Activated CD4-positive, alpha-beta T cell treated with anti-CD3 and anti-CD28 coated beads for 24 hours (primary cell): ENCODE measurements at regions not wholly inside any gene's neighbourhood (a gene's known extent, or its start where the extent isn't known, plus 50 kb on each side); places are given as distances from the start of the nearest gene placed in this dataset.

ENCODE experiments used
- DNase-seq, 2 donors: peaks; one replicate each; pipeline ENCODE4 v3.0.0-alpha.2; 2020; ENCODE audit warnings: low read depth in 2 of 2

GRCh38 chr2:12315224-12315623 lies 401.5 kb upstream of the TRIB2 start:
- DNase-seq: no peak

GRCh38 chr2:12316476-12316875 lies 400.3 kb upstream of the TRIB2 start:
- no peak for DNase-seq

GRCh38 chr2:12317286-12317685 lies 399.4 kb upstream of the TRIB2 start:
- no peak for DNase-seq

GRCh38 chr2:12317814-12318426 lies 398.8 kb upstream of the TRIB2 start:
- no peak for DNase-seq

DNA sequence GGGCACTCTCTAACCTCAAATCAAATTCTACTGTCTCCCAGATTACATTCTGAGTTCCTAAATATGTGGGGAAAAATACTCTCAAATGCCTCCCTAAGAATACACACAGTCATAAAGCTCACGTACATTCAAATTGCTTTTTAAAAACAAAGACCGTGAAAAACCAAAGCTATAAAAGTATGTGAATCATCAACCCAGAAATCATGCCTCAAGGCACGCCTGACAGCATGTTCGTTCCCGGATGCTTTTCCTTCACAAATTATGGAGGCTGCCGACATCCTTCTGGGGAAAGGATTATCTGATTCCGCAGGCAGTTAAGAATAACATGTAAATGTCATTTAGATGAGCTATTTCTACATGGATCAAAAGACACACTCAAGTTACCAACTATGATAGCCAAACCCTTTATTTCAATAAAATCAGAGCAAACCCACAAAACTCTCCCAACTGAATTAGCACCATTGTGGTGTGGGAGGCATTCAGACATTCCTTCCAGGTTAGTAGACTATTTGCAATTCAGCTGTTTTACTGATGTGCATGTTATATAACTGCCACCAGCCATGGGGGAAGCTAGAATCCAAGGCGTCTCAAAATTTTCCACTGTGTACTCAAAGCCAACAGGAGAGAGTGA lies 398.2 kb upstream of the TRIB2 start:
- no peak for DNase-seq

DNA sequence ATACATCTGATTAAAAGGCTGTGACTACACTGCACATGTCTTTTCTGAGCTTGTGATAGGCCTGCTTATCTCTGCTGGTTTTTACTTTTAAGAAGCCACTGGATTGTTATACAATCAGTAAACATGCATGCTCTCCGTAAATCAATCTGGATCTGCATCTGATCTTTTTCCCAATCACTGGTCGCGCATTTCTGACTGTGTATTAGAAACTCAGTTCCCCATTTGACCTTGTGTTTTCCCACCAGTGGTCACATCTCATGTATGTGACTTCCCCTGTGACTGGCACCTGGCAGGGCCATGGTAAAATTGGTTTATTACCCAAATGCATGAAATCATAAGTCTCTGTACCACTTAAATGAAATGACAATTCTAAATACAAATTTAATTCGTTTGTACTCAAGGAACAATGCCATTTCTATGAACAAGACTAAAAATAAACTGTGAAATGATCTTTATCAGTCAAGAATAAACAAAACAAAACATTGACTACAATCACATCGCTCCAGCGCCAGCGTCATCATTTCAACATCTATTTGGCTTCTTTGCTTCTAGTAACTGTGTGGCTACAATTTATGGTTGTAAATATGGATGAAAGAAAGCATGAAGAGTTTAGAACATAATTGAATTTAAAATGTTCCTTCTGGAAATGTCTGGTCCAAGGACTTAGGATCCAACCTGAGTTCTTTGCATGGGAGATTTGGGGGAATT lies 396.6 kb upstream of the TRIB2 start:
- no peak for DNase-seq

DNA sequence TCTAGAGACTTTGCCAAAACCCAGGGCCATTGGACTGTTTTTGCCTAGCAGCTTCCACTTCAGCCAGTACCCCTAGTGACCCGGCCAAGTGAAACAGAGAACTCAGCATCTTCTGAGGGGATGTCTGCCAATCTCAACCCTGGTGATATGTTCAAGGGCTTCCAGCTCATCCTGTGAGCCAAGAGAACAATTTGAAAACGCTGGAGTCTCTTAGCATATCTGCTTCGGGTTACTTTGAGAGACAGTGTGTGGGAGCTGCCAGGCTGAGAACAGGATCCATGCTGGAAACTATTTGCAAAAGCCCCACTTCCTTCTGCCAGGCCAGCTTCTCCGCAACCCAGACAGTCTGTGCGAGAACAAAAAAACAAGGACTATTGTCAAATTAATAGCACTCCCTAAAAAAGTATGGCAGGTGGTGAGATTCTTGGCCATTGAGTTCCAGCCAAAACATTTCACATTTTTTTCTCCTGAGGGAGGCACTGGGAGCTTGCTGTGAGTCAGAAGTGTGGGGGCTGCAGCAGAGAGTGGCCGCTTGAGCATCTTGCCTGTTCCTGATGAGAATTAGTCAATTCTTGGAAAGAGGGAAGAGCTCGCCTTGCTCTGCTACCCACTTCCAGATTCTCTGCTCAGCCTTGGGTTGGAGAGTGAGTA lies 395.6 kb upstream of the TRIB2 start:
- DNase-seq: no peak

- no peak for DNase-seq
Observed at GRCh38 chr2:12321886-12322285, 394.9 kb upstream of the TRIB2 start.

DNA sequence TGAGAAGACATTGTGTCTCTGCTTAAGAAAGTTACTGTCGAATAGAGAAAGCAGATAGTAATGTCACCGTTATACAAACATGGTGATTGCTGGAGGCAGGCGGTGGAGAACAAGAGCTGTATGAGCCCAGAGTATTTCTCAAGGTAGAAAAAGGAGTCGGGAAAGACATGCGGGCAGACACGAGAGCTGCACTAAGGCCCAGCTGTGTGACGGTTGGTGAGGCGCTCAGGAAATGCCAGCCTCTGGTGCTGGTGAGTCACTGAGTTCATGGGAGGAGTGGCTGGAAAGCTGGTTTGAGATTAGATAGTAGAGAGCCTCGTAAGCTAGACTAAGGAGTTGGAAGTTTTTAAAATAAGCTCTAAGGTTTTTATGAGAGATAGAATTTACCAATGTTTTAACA lies 390.9 kb upstream of the TRIB2 start:
- DNase-seq: no peak

DNA sequence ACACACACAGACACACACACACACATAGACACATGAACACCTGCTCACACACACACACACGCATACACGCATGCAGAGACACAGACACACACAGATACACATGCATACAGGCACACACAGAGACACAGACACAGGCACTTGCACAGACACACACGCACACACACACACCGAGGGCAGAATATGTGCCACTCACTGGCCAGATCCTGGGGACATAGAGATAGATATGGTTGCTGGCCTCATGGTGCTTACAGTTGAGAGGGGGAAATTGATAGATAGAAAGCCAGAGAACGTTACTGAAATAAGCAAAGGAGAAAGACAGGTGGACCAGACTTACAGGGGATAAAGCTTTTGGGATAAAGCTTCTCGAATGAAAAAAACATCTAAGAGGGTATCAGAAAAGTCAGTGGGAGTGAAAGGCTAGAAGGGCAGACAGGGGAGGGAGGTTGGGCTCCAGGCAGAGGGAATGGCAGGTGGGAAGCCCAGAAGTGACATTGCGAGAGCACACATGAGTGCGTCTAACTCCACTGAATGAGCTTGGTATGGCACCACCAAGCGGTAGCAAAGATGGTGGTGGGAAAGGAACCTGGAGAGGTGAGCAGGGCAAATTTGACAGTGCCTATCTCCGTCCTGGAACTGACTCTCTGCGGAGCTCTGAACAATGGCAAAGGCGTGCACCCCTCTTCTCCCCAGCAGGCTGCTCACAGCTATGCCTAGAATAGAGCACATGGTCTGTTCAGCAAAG lies 390.1 kb upstream of the TRIB2 start:
- DNase-seq: no peak

GRCh38 chr2:12330916-12331315 lies 385.8 kb upstream of the TRIB2 start:
- DNase-seq: no peak

DNA sequence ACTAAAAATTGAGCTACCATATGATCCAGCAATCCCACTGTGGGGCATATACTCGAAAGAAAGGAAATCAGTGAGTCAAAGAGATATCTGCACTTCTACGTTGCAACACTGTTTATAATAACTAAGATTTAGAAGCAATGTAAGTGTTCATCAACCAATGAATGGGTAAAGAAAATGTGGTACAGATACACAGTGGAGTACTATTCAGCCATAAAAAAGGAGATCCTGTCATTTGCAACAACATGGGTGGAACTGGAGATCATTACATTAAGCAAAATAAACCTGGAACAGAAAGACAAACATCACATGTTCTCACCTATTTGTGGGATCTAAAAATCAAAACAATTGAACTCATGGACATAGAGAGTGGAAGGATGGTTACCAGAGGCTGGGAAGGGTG lies 385.0 kb upstream of the TRIB2 start:
- no peak for DNase-seq

DNA sequence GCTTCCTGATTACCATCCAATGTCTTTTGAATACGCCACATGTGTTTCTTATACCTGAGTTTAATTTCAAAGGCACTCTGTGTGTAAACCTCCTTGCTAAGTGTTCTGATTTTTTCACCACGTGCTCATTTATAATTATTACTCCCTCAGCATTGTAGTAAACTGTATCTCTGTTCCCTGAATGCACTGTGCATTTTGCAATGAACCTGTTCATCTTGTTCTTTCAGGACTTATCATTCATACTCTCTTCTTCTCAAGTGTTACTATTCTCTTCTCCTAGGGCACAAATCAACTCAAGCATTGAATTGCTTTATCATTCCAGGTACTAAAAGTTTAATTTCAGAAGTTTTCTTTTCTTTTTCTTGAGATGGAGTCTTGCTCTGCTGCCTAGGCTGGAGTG lies 383.4 kb upstream of the TRIB2 start:
- no peak for DNase-seq

DNA sequence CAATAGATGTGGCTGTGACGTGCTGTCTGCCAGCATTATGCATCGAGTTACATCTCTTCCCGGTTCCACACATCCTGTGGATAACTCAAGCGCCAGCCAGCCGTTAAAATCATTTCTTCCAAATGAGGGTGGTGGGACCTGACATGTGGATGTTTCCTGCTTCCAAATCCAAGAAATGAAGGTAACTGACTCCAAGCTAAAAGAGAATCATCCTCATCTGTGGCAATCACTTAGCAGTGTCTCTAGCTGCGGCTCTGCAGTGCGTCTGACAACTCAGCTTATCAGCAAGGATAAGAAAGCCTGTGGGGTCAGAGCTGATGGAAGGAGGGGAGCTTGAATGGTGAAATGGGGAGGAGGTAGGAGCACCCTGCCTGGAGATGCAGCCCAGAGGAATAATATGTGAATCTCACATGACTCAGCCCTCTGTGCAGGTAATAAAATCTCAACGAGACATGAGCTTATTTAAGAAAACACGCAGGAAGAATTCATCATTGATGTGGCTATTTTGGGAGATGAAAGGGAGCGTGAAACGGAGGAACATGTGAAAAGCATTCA lies 382.2 kb upstream of the TRIB2 start:
- no peak for DNase-seq

- no peak for DNase-seq
Observed at GRCh38 chr2:12335131-12335530, 381.6 kb upstream of the TRIB2 start.

- DNase-seq: no peak
Observed at GRCh38 chr2:12335995-12336394, 380.7 kb upstream of the TRIB2 start.

- DNase-seq: no peak
Observed at GRCh38 chr2:12338946-12339697, 377.6 kb upstream of the TRIB2 start.

DNA sequence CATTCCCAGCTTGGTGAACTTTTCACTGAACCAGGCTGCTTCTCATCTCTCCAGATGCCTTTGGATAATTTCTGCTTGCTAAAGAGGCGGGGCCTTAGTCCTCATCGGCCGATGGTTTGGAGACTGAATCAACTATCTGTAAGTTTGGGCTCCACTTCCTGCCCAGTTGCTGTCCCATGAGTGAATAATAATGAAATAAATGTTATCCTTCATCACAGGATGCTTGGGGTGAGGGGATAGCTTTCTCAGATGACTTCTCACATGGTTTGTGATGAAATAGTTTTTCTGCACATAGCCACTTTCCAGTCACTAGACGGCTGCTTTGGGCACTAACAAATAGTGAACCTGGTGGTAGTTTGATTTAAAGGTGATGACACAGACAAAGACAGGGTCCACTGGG lies 376.6 kb upstream of the TRIB2 start:
- no peak for DNase-seq

DNA sequence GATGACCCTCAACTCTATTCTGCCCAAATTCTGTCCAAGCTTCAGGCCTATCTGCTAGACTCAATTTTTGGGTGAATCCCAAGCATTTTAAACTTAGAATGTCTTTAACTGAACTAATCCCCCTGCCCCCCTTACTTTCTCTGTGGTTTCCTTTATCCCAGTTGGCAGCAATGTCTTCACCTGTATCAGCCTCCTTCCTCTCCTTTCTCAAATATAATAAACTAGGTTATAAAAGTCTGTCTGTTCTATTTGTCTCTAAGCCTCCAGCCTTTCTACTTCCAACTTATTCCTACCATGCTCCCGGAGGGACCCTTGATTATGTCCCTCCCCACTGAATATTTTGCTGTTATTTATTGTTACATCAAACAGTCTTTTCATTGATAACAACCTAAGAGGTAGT lies 375.5 kb upstream of the TRIB2 start:
- no peak for DNase-seq

GRCh38 chr2:12341920-12342319 lies 374.8 kb upstream of the TRIB2 start:
- no peak for DNase-seq

GRCh38 chr2:12343141-12343540 lies 373.6 kb upstream of the TRIB2 start:
- no peak for DNase-seq
